IPS-18c (cell line): ENCODE measurements at regions not wholly inside any gene's neighbourhood (a gene's known extent, or its start where the extent isn't known, plus 50 kb on each side); places are given as distances from the start of the nearest gene placed in this dataset.

Experiments
- H3K4me3 ChIP-seq: 2 replicates; pipeline ENCODE4 v1.7.0; 2013; ENCODE audit warnings: low read depth, mild to moderate bottlenecking, low read length, moderate library complexity; ENCODE audit not compliant: insufficient read depth
- H3K9me3 ChIP-seq: one replicate; pipeline ENCODE4 v1.6.1; 2013; ENCODE audit warnings: mild to moderate bottlenecking, low read length, moderate library complexity; ENCODE audit not compliant: control insufficient read depth, insufficient read depth

DNA sequence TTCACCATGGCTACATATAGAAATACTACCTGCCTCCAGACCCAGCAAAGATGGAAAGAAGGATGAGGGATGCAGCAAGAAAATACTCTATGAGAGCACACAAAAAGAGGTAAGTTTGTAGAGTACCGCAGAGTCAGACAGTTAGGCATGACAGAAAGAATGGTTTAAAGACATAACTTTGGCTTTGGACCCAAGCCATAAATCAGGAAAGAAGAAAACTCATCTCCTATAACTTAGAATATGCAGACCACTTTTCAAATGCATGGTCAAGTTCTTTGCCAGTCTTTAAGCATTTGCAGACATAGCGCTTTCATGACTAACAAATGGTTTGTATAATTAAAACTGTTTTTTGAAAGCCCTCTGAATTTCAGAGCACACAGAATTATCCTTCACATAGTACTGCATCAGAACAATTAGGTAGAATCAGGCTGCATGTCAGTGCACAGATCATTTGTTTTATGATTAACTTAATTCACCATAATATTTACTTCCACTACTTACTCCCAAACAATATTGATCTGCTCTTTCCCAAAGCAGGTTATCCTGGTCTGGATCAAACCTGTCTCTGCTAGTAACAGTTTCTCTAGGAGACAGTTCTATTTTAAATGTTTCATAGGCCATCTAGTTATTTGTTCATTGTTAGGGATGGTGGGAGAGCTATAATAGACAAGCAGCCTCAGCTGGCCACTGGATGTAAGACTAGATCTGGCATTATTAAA, 280.7 kb upstream of the NR5A2 start:
- H3K9me3 ChIP-seq, result no peaks in the 10 kb centered on the region
- H3K4me3 ChIP-seq, result no peak overlapping the region

- peak overlapping the region; percentile 21 for H3K4me3 ChIP-seq
These were observed 279.5 kb upstream of the NR5A2 start for GRCh38 chr1:199747984-199748383.

GRCh38 chr1:199751506-199751905, 276.0 kb upstream of the NR5A2 start:
- Histone ChIP-seq H3K9me3 (no peaks in the 10 kb centered on the region), H3K4me3 (no peak overlapping the region)

More at GRCh38 chr1:199747984-199748383, 279.5 kb upstream of the NR5A2 start:
- H3K9me3 ChIP-seq, result no peaks in the 10 kb centered on the region

GRCh38 chr1:199751962-199752687, 275.4 kb upstream of the NR5A2 start:
- Histone ChIP-seq H3K9me3 (no peaks in the 10 kb centered on the region), H3K4me3 (no peak overlapping the region)

DNA sequence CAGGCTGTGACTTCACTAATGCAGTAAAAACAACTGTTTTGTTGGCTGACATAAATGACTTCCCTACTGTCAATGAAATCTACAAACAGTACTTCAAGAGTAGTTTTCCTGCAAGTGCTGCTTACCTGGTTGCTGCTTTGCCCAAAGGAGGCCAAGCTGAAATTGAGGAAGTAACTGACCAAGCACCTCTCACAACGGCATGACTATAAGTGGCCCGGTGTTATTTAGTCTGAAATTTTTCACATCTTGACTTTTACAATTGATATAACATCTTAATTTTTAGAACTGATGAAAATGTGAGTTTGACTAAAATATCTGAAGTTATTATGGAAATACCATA, 274.9 kb upstream of the NR5A2 start:
- Histone ChIP-seq H3K9me3 (no peaks in the 10 kb centered on the region), H3K4me3 (no peak overlapping the region)

- Histone ChIP-seq H3K9me3 (no peaks in the 10 kb centered on the region), H3K4me3 (no peak overlapping the region)
These were observed 274.0 kb upstream of the NR5A2 start for GRCh38 chr1:199753513-199753912.

- H3K4me3 ChIP-seq, result no peak overlapping the region
These were observed 271.4 kb upstream of the NR5A2 start for GRCh38 chr1:199756066-199756465.

GRCh38 chr1:199758626-199759255, 268.8 kb upstream of the NR5A2 start:
- no peak overlapping the region; the same call in 1 of the 2 replicates for H3K4me3 ChIP-seq

More at GRCh38 chr1:199756066-199756465, 271.4 kb upstream of the NR5A2 start:
- no peaks in the 10 kb centered on the region for H3K9me3 ChIP-seq

DNA sequence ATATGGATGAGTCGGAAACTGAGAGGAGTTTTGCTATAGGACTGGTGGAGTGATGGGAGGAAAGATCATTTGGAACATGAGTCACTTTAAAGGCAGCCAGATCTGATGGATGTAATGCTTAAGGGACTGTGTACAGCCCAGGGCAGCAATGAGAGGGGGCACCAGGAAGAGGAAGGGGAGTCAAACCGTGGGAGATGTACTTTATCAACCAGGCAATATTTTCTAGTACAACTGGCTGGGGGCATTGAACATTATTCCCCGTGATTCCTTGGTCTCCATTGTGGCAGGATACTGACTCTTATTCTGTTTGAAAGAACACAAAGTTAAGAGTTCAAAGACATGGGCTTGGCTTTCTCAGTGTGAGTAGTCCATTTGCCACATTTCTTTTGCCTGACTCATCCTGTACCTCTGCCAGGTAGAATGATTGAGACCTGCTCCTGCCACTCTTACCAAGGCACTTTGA, 268.2 kb upstream of the NR5A2 start:
- H3K9me3 ChIP-seq, result no peaks in the 10 kb centered on the region
- H3K4me3 ChIP-seq, result no peak overlapping the region; the same call in 1 of the 2 replicates

More at GRCh38 chr1:199758626-199759255, 268.8 kb upstream of the NR5A2 start:
- H3K9me3 ChIP-seq, result no peaks in the 10 kb centered on the region

DNA sequence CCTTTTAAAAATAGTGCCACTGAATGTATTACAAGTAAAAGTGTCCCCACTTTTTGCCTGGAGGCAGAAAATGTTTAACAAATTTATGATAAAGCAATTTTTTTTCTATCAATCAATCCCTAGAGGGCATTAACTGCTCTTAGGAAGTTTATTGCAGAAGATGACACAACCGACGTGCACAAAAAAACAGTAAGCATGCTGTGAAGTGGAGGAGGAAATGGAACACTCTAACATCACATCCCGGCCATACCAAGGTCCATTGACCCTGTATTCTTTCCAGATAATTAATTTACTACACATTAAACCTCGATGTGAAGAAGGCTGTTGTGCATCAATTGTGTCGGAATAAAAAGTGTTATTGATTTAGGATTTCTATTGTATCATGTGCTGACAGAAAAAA, 264.9 kb upstream of the NR5A2 start:
- Histone ChIP-seq H3K9me3 (no peaks in the 10 kb centered on the region), H3K4me3 (no peak overlapping the region)

DNA sequence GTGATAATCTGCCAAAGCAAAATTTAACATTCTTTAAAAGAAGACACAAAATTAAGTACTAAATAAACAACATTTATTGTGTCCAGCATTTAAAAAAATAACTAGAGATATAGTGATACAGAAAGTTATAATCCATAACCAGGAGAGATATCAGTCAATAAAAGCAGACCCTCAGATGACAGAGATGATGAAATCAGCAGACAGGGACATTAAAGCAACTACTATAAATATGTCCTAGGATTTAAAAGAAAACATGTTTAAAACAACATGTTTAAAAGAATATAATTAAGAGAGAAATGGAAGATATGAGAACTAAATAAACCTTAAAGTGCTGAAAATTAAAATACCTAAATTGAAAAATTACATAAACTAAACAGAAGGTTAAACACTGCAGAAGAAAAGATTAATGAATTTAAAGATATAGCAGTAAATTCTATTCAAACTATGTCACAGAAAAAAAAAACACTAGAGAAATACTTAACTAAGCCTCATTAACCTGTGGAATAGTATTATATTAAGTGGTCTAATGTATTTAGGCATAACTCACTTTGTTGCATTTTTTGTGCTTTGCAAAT, 261.2 kb upstream of the NR5A2 start:
- Histone ChIP-seq H3K9me3 (no peaks in the 10 kb centered on the region), H3K4me3 (no peak overlapping the region)

- Histone ChIP-seq H3K4me3 (no peak overlapping the region), H3K9me3 (no peaks in the 10 kb centered on the region)
These were observed 259.8 kb upstream of the NR5A2 start for GRCh38 chr1:199767700-199768099.

DNA sequence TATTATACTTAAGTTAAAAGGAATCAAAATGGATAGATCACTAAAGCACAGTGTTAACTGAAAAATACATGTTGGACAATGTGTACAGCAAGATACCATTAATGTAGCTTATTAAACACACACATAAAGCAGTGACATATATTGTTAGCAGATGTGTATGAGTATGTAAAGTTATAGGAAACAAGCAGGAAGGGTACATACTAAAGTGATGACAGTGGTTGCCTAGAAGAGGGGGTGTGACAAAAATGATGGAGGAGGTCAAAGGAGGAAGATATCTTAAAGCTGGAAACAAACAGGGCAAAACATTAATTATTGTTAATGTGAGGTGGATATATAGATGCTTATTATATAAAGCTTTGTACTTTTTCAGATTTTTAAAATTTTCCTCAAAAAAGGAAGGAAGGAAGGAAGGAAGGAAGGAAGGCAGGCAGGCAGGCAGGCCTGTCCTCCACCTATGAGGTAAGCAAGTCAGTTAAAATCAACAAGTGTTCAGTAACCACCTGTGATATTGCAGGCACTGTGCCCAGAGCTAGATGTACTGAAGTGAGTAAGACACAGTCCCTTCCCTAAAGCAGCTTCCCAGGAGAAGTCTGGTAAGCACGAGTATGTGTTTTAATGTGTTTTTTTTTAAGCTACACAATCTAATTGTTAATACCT, 252.9 kb upstream of the NR5A2 start:
- Histone ChIP-seq H3K9me3 (no peaks in the 10 kb centered on the region), H3K4me3 (no peak overlapping the region)

DNA sequence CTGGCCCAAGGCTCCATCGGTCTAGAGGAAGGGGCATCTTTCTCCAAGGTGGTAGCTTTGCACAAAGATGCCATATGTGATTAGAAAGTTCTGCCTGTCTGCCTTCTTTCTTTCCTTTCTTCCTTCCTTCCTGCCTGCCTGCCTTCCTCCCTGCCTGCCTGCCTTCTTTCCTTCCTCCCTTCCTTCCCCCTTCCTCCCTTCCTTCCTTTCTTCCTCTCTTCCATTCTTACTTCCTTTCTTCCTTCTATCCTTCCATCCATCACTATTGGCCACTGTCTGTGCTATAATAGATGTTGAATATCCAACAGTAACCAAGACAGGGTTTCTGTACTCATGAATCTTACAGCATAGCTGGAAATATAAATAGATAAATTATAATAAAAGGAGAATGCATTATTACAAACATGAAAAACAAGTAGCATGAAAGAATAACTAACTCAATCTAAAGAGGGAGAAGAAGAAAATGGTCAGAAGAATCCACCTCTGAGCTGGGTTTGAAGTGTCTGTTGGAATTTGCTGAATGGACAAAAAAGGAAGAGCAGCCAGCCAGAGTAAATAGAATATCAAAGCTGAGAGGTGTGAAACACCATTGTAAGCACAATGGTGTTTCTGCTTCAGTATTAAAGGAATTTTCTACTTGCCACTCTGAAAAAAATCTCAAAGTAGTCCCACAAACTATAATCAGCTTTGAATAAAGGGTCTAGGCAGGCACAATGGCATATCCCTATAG, 250.6 kb upstream of the NR5A2 start:
- Histone ChIP-seq H3K4me3 (no peak overlapping the region), H3K9me3 (no peaks in the 10 kb centered on the region)

DNA sequence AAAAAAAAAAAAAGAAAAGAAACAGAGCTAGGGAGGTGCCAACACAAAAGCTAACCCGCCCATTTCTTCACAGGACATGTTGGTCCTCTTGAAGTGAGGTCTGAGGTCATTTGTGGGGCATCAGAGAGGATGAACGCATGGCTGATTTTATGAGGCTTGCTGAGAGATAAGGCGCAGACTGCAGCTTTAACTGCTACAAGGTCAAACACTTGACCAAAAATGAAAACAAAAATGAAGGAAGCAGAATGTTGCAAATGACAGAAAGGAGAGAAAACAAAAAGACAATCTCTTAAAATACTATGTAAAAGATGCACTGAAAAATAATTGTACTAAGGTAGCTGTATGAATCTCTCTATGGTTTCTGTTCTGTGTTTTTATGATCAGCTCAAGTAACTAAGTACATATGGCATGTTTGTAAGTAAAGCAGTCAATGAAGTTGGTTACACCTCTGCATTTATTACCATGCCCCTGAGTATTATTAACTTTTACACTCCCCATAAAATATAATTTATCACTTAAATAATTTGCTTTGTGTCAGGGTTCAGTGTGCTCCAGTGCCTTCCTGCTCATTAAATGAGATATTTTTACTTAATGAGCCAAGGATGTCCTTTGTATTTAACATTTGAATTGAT, 249.1 kb upstream of the NR5A2 start:
- Histone ChIP-seq H3K9me3 (no peaks in the 10 kb centered on the region), H3K4me3 (no peak overlapping the region)

- Histone ChIP-seq H3K9me3 (no peaks in the 10 kb centered on the region), H3K4me3 (no peak overlapping the region)
These were observed 247.4 kb upstream of the NR5A2 start for GRCh38 chr1:199780091-199780490.
